Tongue (tissue), 1 donor: ENCODE measurements at regions not wholly inside any gene's neighbourhood (a gene's known extent, or its start where the extent isn't known, plus 50 kb on each side); places are given as distances from the start of the nearest gene placed in this dataset.

ENCODE experiments used
- DNase-seq: peaks from one replicate; pipeline ENCODE4 v3.0.0-alpha.2; 2015

GRCh38 chr14:43988989-43989388 is 518.1 kb downstream of the FSCB start:
- no peak for DNase-seq

GRCh38 chr14:43983721-43984120 is 523.4 kb downstream of the FSCB start:
- DNase-seq = no peak

GRCh38 chr14:43981135-43981768 is 525.8 kb downstream of the FSCB start:
- peak; percentile 21 for DNase-seq

GRCh38 chr14:43956741-43957140 is 550.3 kb downstream of the FSCB start:
- no peak for DNase-seq

- no peak for DNase-seq
Observed at GRCh38 chr14:43949400-43949799, 557.7 kb downstream of the FSCB start.

- no peak for DNase-seq
Observed at GRCh38 chr14:43939836-43940235, 567.2 kb downstream of the FSCB start.

GRCh38 chr14:43938588-43939281 is 568.3 kb downstream of the FSCB start:
- no peak for DNase-seq

GRCh38 chr14:43937001-43937400 is 570.1 kb downstream of the FSCB start:
- no peak for DNase-seq

GRCh38 chr14:43934102-43934501 is 573.0 kb downstream of the FSCB start:
- no peak for DNase-seq

GRCh38 chr14:43914041-43914693 is 592.9 kb downstream of the FSCB start:
- DNase-seq = no peak

- DNase-seq = no peak
Observed at GRCh38 chr14:43903209-43903608, 603.9 kb downstream of the FSCB start.

- DNase-seq = peak; percentile 4
Observed at GRCh38 chr14:43901911-43902673, 605.0 kb downstream of the FSCB start.

- no peak for DNase-seq
Observed at GRCh38 chr14:43900173-43900655, 606.9 kb downstream of the FSCB start.

GRCh38 chr14:43898687-43899086 is 608.4 kb downstream of the FSCB start:
- DNase-seq = peak; percentile 29

- DNase-seq = no peak
Observed at GRCh38 chr14:43896044-43896443, 611.0 kb downstream of the FSCB start.

- DNase-seq = no peak
Observed at GRCh38 chr14:43894534-43894933, 612.5 kb downstream of the FSCB start.

- DNase-seq = no peak
Observed at GRCh38 chr14:43887523-43887922, 619.6 kb downstream of the FSCB start.

- peak; percentile 55 for DNase-seq
Observed at GRCh38 chr14:43877351-43877960, 629.6 kb downstream of the FSCB start.

- DNase-seq = no peak
Observed at GRCh38 chr14:43872752-43873655, 634.1 kb downstream of the FSCB start.

- DNase-seq = no peak
Observed at GRCh38 chr14:43872222-43872621, 634.9 kb downstream of the FSCB start.

GRCh38 chr14:43858981-43859380 is 648.1 kb downstream of the FSCB start:
- DNase-seq = no peak
